DMS114 treated with DMSO at 0.1 percent for 48 hours (cell line): ENCODE measurements at regions not wholly inside any gene's neighbourhood (a gene's known extent, or its start where the extent isn't known, plus 50 kb on each side); places are given as distances from the start of the nearest gene placed in this dataset.

Source experiments
- DNase-seq: peaks from one replicate; lab custom pipeline; 2025; ENCODE audit not compliant: unreplicated experiment; lab: John Stamatoyannopoulos, UW

DNA sequence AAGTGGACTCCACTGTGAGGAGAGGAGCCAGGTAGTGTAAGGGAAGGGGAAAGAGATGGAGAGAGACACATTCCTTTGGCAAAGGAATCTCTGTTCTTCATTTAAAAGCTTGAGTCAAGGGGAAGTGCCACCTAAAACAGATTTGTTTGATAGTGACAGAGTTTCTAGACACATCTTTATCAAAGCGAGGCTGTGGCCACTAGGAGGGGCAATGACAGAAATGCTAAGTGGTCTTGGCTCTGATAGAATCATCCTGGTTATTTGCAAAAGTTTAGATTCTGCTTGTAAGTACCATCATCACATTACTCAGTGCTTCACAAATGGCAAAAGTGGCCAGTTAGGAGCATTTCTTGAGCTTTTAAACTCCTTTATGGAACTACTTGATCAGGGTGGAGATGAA lies 261.4 kb downstream of the CNTN3 start:
- DNase-seq, result no peak

DNA sequence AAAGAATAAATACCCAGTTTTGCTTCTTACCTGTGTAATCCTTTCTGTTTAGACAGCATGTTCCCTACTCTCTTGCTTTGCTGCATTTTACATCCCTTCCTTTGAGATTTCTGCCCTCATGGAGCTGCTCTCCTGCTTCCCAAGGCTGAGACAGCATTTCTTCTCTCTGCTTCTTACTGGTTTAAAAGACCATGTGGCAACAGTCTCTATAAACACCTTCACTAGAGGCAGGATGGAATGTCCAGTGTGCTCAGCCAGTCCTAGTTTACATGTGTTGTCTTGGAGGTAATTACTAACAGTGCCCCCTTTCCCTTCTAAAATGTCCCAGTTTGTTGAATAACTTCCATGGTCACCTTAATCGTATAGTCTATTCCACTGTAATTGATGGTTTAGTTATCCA lies 262.3 kb downstream of the CNTN3 start:
- DNase-seq, result no peak

DNA sequence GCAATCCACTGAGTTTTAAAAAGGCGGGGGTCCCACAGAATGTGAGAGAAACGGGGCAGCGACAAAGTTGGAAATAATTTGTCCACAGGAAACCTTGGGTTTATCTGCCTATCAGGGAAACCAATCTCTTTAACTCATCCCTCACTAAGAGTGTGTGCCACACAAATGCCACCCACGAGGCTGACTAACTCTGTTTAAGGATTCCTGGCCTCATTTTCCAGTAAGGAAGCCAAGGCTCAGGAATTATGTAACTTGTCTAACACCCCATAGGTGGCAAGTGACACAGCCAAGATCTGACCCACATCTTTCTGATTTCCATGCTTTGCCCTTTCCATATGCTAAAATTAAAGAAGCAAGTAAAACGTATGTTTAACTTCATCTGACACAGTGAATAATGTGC lies 263.2 kb downstream of the CNTN3 start:
- no peak for DNase-seq

DNA sequence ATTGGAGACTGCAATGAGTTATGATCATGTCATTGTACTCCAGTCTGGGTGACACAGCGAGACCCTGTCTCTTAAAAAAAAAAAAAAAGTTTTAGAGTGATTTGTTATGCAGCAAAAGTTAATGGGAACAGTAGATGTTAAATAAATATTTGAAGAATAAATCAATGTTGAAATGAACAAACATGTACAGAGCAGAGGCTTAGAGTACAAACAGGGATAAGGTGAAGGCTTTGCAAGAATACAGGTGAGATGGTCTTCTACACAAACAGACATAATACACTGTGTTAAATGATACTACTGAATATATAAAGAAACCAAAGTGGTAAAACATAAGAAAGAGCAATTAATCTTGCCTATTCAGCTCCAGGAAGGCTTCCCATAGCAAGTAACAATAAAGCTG lies 265.4 kb downstream of the CNTN3 start:
- no peak for DNase-seq

DNA sequence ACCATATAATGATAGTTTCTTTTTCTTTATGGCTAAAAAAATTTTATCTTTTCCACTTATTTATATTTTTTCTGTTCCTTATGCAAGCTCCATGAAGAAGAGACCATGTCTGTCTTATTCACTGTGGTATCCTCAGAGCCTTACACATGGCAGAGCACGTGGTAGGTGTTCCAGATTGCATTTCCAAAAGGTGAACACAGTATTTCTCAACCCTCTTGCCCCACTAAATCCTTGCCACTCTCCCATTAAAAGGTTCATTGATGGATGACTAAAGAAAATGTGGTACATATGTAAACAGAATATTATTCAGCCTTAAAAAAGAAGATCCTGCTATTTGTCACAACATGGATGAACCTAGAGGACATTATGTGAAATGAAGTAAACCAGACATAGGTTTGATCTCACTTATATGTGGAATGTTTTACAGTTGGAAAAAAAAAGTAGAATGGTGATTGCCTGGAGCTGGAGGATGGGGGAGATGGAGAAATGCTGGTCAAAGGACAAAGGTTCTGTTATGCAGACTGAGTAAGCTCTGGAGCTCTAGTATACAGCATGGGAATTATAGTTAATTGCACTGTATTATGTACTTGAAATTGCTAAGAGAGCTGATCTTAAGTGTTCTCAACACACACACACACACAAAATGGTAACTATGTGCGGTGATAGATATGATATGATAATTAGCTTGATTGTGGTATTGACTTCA lies 266.7 kb downstream of the CNTN3 start:
- no peak for DNase-seq

DNA sequence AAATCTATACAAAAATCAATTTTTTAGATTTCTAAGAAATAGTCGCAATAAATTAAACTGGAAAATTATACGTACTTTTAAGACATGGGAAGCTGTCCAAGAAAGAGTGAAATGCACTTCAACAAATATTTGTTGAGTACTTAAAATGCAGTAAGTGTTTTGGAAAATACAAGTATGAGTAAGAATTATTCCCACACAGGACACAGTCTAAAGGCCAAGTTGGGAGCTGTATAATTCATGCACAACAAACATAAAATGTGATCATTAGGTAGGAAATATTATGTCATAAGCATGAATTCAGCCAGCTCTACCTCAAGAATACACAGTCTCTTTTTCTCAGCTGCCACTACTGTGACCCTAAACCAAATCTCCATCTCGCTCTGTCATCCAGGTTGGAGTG lies 267.6 kb downstream of the CNTN3 start:
- DNase-seq, result no peak

DNA sequence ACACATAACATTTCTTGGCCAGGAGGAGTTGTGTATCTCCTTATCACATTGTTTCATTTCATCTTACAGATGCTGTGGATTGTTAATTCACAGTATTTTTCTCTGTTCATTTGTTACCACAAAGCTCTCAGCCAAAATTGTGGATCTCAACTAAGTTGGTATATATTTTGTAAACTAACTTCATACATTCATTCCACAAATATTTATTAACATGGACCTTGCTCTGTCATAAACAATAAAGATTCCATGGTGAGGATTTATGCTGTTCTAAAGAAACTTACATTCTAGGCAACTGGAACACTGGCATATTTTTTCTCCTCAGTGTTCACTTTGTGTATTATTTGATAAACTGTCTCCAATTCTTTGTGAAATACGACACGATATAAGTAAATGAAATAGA lies 268.8 kb downstream of the CNTN3 start:
- DNase-seq, result no peak

DNA sequence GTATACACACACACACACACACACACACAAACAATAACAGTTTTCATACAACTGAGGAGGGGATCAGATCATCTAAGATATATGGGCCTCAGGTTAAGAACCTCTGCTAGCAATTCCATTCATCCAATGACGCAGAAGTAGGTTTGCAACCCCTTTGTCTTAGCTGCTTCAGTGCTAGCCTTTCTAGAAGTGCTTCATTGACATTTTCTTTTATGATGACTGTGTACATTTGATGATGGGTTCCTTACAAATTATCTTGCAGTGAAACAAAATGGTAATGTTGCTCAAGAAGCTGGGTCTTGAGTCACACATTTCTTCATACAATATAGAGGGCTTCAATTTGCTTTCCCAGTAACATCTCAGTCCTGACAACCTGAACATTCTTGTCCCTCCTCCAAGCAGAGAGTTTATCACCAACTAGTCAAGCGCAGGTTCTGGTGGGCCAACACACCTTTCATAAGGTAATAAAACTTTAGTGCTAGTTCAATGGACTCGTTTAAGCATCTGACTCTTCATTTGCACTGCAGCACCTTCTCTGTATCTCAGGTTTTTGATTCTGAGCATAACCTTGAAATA lies 269.5 kb downstream of the CNTN3 start:
- DNase-seq, result no peak

DNA sequence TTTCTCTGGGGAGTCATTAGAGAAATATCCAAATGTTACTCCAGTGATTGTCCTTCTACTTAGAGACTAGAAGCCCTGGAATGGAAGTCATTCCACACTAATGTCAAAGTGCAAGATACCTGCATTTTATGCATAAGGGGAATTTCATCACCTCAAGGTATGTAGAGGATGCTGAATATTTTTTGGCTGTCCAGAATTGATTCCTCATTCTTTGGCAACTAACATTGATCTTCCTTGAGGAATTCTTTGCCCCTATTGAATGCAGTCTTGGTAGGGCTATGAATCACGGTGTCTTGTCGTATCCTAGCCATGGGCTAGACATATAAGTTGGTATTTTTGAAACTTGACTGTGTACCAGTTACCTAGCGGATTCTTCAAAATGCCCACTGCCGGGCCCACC lies 271.1 kb downstream of the CNTN3 start:
- no peak for DNase-seq

DNA sequence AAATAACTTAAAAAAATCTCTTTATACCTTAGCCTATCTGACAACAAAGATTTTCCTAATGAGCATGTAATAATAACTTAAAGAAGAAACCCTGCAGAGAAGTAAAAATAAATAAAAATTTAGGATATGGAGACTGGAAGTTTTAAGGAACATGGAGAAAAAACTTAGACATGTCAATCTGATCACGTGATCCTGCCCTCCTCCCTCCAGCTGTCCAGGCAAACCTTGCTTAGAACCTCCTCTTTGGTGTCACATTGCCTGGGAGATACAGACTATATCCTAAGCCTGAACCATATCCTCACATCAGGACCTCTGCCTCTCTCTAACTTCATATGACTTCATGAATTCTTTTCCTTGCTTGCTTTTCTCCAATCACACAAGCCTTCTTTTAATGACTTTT lies 275.5 kb downstream of the CNTN3 start:
- DNase-seq, result no peak

DNA sequence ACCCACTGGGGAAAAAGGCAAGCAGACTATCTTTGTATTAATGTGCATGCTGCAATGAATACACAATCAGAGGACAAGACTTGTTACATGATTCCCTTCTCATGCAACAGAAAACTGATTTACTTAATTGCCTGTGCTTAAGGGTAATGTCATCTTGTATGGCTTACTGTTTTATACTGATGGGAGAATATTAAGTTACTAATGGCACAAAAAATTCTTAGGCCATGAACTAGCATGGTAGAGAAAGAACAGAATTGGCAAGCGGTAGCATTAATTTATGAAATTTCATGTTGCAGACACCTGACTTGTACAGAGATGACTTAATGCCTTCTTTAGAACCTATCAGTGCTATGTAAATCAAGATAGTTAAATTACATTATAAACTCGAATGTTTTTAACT lies 282.3 kb downstream of the CNTN3 start:
- DNase-seq, result no peak

DNA sequence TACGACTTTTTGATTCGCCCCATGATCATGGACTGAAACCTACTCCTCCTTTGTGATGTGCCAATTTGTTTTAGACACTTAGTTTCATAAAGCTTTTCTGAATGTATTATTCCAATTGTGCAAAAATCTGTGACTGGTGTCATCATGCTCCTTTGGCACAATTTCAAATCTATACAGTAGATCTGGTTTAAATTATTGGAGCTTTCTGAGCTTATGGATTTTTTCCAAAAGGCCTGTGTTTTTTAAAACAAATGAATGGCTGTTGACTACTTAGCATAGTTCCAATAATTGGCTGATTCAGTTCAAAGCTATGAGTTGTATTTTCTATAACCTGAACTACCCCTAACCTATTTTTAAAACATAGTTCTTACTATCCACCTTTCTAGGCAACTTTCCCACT lies 282.7 kb downstream of the CNTN3 start:
- DNase-seq, result no peak

DNA sequence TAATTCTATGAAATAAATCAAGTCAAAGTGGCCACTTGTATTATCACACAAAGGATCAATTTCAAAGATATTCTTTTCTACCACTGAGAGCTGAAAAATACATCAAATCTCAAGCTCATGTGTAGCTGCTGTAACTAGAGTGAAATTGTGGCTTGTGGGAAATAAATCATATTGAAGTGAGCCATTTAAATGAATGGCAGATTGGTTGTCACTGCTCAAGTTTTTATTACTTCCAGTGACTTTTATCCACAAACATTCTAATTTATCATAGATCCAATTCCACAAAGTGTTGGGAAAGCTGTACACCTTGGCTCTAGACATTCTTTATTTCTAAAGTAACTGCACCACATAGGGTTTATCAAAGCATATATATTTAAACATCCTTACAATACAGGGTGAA lies 285.4 kb downstream of the CNTN3 start:
- no peak for DNase-seq

DNA sequence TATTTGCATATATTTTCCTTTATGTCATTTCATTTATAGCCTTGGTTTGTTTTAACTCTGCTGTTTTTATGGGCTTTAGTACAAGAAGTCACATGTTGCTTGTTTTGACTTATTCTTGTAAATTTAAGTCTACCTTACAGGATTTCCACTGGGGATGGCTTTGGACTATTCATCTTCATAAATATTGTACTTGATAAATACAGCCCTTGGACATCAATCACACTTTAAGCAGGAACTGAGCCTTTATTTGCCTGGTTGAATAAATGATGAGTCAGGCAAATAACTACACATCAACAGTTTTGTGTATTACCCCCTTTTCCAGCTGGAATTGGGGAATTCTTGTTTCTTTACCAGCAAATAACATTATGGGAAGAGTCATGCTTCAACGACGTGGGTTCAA lies 286.0 kb downstream of the CNTN3 start:
- DNase-seq, result no peak

DNA sequence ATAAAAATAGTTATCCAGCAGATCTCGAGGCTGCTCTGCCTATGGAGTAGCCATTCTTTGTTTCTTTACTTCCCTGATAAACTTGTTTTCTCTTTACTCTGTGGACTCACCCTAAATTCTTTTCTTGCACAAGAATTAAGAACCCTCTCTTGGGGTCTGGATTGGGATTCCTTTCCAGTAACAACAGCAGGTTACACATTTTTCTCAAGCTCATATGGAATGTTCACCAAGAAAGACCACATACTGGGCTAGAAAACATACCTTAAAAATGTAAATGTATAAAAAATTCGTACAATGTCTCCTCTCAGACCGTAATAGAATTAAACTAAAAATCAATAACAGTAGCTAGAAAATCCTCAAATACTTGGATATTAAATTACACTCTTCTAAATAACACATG lies 299.2 kb downstream of the CNTN3 start:
- DNase-seq, result no peak

DNA sequence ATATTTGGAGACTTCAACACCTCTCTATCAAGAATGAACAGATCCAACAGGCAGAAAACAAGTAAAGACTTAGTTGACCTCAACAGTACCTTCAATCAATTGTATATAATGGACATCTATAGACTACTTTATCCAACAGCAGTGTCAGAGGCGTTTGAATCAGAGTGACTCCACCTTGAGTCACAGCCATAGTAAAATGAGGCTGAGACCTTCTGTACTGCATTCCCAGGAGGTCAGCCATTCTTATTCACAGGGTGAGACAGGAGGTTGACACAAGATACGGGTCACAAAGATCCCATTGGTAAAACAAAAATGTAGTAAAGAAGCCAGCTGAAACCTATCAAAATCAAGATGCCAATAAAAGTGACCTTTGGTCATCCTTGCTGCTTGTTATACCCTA lies 299.8 kb downstream of the CNTN3 start:
- DNase-seq, result no peak

DNA sequence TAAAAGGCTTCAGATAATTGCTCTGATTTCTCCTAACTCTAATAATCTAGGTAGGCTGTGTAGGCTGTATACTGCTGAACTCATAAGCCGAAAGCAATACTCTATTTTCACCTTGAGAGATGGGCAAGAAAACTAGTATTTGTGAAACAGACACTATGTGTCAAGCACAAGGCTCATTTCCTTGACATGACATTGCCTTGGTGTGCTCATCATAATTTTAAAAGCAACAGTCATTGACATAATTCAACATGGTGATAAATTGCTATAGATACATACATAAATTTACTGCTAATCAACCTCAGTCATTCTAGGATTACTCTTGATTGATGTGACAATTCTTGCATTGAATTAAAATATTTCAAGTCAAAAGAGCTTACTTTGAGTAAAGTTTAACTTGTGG lies 304.7 kb downstream of the CNTN3 start:
- DNase-seq, result no peak

DNA sequence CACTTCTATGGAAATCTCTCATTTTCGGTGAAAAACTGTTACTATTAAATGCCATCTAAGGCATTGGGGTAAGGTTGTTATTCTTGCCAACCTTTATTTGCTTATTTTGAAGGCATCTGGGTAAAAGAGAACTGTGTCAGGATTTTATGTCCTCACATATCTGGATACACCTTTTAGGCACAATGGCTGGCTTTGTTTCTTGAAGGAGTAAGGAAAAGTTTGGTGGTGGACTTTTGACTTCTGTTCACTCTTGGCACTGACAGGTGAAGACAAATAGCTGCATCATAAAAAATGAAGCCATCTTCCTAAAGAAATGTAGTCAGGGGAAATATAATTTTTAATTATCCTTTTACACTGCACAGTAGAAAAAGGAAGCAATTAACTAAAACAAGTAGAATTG lies 310.0 kb downstream of the CNTN3 start:
- DNase-seq, result no peak

DNA sequence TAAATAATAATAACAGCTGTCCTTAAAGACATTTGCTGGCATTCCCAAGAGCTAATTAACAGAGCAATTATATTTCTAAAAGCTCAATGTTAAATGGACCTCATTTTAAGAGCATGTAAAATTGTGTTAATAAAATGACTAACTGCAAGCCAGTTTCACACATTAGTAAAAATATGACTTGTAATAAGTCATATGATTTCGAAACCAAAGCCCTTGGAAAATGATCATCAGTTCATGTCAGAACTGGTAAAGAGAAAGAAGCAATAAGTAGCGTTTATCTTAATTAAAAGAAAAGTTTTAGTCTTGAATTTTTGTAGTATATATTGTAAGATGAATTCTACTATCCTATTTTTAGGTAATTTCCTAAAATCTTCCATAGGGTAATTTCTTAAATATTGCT lies 310.7 kb downstream of the CNTN3 start:
- DNase-seq, result no peak

DNA sequence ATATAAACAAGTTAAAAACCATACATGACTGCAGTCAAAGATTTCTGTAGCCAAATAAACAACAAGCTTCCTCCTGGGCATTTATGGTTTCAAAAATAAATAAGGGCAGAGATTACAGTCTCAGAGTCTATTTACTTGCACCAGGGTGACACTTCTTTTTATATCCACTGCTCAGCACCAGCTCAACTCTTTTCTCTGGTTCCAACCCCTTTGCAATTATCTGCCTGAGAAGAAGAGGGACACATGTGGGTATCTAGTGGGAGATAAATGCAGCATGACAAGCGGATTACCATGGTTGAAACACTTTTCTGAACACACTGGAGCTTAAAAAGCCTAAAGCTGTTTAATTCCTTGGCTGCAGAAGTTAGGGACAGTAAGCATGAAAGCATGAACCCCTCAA lies 311.5 kb downstream of the CNTN3 start:
- DNase-seq, result no peak

DNA sequence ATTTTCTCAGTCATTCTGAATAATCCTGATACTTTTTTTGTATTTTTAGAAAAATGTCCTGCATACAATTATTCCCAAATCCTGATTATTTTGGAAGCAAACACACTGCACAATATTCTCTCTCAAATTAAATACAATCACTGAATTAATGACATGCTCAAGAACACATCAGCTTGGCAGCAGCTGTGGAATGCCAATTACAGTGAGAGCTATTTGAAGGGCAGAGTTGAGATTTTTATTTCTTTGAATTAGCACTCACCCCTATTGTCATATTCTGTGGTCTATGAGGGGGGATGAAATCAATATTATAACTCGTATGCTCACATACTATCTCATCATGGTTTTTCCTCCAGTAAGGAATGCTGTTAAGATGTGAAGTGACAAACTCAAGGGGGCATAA lies 312.2 kb downstream of the CNTN3 start:
- DNase-seq, result no peak

DNA sequence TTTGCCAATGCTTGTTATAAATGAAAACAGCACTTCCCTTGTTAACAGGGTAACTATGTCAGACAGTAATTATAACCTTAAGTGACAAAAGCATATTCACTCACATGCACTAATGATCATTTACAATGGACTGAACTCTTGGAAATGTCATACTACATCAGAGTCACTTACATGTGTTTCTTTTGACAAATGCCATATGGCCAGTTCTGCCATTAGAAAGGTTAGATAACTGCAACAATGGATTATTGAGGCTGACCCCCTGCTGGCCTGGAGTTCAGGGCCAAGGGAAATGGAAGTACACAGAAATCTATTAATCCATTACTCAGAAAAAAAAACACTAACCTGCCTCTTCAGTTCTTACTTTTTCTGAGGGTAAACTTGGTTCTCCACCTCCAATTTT lies 313.4 kb downstream of the CNTN3 start:
- DNase-seq, result no peak

DNA sequence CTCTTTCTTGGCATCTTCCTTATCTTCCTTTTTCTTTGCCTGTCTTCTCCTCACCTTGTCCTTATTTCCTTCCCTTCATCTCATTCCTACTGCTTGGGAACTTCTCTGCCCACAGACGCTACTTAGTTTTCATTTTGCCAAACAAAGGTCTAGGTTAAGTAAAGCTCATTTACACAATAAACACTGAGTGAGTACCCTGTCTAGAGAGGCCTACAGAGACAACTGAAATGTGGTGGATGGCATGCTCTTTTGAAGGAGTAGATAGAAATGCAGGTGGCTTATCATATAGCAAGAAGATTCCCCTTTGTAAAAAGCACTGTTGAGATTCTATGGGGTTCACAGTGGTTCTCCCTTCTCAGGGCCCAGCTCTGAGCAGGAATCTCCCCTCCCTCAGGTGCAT lies 319.0 kb downstream of the CNTN3 start:
- DNase-seq, result no peak
